GM12878 (cell line): ENCODE measurements at regions not wholly inside any gene's neighbourhood (a gene's known extent, or its start where the extent isn't known, plus 50 kb on each side); places are given as distances from the start of the nearest gene placed in this dataset.

ENCODE experiments used
- ATF7 ChIP-seq: fragments of 450-650 bp; IDR thresholded peaks from 2 replicates; pipeline ENCODE4 v1.6.1; 2016; ENCODE audit warnings: low read depth, mild to moderate bottlenecking
- BCL11A ChIP-seq: IDR thresholded peaks from 2 replicates; pipeline ENCODE4 v1.6.1; 2011; ENCODE audit warnings: low read depth, low read length
- HSF1 ChIP-seq: fragments of 150-350 bp; IDR thresholded peaks from 2 replicates; pipeline ENCODE4 v1.6.1; 2014; ENCODE audit warnings: mild to moderate bottlenecking, low read depth, low read length
- JUNB ChIP-seq: IDR thresholded peaks from 2 replicates; pipeline ENCODE4 v1.6.1; 2016; ENCODE audit warnings: antibody characterized with exemption, mild to moderate bottlenecking
- JUND ChIP-seq: IDR thresholded peaks from 2 replicates; pipeline ENCODE4 v1.6.1; 2012; ENCODE audit warnings: low read depth, mild to moderate bottlenecking, low read length, improper control_type of control experiment, moderate library complexity
- MEF2A ChIP-seq: IDR thresholded peaks from 2 replicates; pipeline ENCODE4 v1.6.1; 2011; ENCODE audit warnings: low read depth, mild to moderate bottlenecking, low read length, moderate library complexity; ENCODE audit not compliant: insufficient read depth
- NFIC ChIP-seq: IDR thresholded peaks from 2 replicates; pipeline ENCODE4 v1.6.1; 2012; ENCODE audit warnings: low read depth, mild to moderate bottlenecking, inconsistent platforms, low read length, moderate library complexity
- NFYA ChIP-seq: IDR thresholded peaks from 2 replicates; pipeline ENCODE4 v1.6.1; 2011; ENCODE audit warnings: low read depth, mild to moderate bottlenecking, low read length, improper control_type of control experiment, borderline replicate concordance
- NR2C2 ChIP-seq: IDR thresholded peaks from 2 replicates; pipeline ENCODE4 v1.6.1; 2011; ENCODE audit warnings: borderline replicate concordance, low read depth; ENCODE audit not compliant: control insufficient read depth, insufficient read length
- PAX5 ChIP-seq: IDR thresholded peaks from 2 replicates; pipeline ENCODE4 v1.6.1; 2011; ENCODE audit warnings: low read depth, low read length, borderline replicate concordance
- PBX3 ChIP-seq: IDR thresholded peaks from 2 replicates; pipeline ENCODE4 v1.6.1; 2011; ENCODE audit warnings: mild to moderate bottlenecking, low read depth, low read length, moderate library complexity; ENCODE audit not compliant: insufficient replicate concordance
- PRDM15 ChIP-seq: fragments of 450-650 bp; formaldehyde crosslinking; IDR thresholded peaks from 2 replicates; pipeline ENCODE4 v1.4.0; 2020; ENCODE audit warnings: mild to moderate bottlenecking, moderate library complexity
- RAD21 ChIP-seq: IDR thresholded peaks from 2 replicates; pipeline ENCODE4 v1.6.1; 2011; ENCODE audit warnings: mild to moderate bottlenecking, low read depth, low read length, moderate library complexity; ENCODE audit not compliant: insufficient read depth
- SPI1 ChIP-seq: IDR thresholded peaks from 2 replicates; pipeline ENCODE4 v1.6.1; 2011; ENCODE audit warnings: low read depth, mild to moderate bottlenecking, low read length, moderate library complexity, borderline replicate concordance; ENCODE audit not compliant: insufficient read depth
- TF ChIP-seq, protein P1 (sequence below): IDR thresholded peaks from 2 replicates; pipeline ENCODE4 v1.6.1; 2011; ENCODE audit warnings: low read depth, mild to moderate bottlenecking, low read length, moderate library complexity, borderline replicate concordance; ENCODE audit errors: extremely low read depth
- TF ChIP-seq, protein P2 (sequence below): fragments of 450-650 bp; IDR thresholded peaks from 2 replicates; pipeline ENCODE4 v1.6.1; 2016; ENCODE audit warnings: mild to moderate bottlenecking, moderate library complexity, borderline replicate concordance
- TF ChIP-seq, protein P3 (sequence below): IDR thresholded peaks from 2 replicates; pipeline ENCODE4 v1.6.1; 2012; ENCODE audit warnings: low read depth, low read length, improper control_type of control experiment

DNA sequence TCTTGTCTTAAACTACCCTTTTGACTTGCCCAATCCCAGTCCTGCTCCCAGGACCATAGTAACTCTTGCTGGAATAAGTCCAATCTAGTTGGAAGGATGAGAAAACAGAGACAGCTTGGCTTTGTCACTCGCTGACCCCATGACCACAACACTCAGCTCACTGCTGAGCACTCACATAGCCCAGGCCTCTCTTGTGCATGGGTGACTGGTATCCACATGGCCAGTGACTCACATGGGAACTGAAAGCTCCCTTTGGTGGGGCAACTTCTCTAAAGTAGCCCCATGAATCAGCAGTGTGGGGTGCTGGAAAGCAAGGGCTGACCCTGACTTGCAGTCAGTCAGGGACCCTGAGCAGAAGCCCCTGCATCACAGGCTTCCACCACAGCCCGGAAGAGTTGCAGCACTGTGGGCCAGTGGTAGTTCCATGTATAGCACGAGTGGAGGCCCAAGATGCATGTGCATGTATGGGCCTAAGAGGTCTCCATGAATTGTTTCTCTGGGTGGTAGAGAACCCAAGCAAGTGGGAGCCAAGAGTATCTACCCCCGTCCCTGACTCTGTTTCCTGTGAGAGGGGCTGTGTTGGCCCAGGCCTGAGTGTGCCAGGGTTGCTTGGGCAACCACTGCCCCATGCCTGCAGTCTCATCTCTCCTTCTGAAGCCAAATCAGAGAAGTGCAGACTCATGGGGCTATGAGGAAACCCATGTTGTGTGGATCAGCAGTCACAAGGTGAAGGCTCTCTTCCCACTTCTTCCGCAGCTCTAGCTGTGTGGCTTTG lies 62.1 kb upstream of the XCR1 start (continued):
- TF ChIP-seq PRDM15 (no peak), MEF2A (0 out of 2 replicates have a peak, but pooled peaks have one; percentile 65), BCL11A (peak; percentile 85), HSF1 (no peak), ATF7 (peak; percentile 61), SPI1 (peak; percentile 80), NFIC (peak; percentile 59; the same call in 1 of the 2 replicates), PBX3 (no peak), JUNB (peak; percentile 86), NFYA (no peak), PAX5 (peak; percentile 89; the same call in 1 of the 2 replicates), RAD21 (0 out of 2 replicates have a peak, but pooled peaks have one; percentile 5), JUND (peak; percentile 67; the same call in 1 of the 2 replicates), NR2C2 (no peak)
- TF ChIP-seq, protein P1, sequence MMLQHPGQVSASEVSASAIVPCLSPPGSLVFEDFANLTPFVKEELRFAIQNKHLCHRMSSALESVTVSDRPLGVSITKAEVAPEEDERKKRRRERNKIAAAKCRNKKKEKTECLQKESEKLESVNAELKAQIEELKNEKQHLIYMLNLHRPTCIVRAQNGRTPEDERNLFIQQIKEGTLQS, result no peak
- TF ChIP-seq, protein P2, sequence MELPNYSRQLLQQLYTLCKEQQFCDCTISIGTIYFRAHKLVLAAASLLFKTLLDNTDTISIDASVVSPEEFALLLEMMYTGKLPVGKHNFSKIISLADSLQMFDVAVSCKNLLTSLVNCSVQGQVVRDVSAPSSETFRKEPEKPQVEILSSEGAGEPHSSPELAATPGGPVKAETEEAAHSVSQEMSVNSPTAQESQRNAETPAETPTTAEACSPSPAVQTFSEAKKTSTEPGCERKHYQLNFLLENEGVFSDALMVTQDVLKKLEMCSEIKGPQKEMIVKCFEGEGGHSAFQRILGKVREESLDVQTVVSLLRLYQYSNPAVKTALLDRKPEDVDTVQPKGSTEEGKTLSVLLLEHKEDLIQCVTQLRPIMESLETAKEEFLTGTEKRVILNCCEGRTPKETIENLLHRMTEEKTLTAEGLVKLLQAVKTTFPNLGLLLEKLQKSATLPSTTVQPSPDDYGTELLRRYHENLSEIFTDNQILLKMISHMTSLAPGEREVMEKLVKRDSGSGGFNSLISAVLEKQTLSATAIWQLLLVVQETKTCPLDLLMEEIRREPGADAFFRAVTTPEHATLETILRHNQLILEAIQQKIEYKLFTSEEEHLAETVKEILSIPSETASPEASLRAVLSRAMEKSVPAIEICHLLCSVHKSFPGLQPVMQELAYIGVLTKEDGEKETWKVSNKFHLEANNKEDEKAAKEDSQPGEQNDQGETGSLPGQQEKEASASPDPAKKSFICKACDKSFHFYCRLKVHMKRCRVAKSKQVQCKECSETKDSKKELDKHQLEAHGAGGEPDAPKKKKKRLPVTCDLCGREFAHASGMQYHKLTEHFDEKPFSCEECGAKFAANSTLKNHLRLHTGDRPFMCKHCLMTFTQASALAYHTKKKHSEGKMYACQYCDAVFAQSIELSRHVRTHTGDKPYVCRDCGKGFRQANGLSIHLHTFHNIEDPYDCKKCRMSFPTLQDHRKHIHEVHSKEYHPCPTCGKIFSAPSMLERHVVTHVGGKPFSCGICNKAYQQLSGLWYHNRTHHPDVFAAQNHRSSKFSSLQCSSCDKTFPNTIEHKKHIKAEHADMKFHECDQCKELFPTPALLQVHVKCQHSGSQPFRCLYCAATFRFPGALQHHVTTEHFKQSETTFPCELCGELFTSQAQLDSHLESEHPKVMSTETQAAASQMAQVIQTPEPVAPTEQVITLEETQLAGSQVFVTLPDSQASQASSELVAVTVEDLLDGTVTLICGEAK, result no peak
- TF ChIP-seq, protein P3, sequence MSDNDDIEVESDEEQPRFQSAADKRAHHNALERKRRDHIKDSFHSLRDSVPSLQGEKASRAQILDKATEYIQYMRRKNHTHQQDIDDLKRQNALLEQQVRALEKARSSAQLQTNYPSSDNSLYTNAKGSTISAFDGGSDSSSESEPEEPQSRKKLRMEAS, result no peak
